HG03469 (cell line): ENCODE measurements at regions not wholly inside any gene's neighbourhood (a gene's known extent, or its start where the extent isn't known, plus 50 kb on each side); places are given as distances from the start of the nearest gene placed in this dataset.

Source experiments
- ATAC-seq: cut with Tn5 transposase; IDR thresholded peaks from one replicate; pipeline ENCODE4 v1.9.1; 2021; ENCODE audit warnings: mild to moderate bottlenecking, moderate library complexity, moderate number of reproducible peaks; ENCODE audit not compliant: unreplicated experiment

GRCh38 chr17:45679426-45679825 is 104.7 kb upstream of the CRHR1 start:
- no peak for ATAC-seq

GRCh38 chr17:45680360-45680759 is 103.8 kb upstream of the CRHR1 start:
- no peak for ATAC-seq

- no peak for ATAC-seq
Measured at GRCh38 chr17:45681706-45682105, 102.4 kb upstream of the CRHR1 start.

GRCh38 chr17:45686250-45686649 is 97.9 kb upstream of the CRHR1 start:
- ATAC-seq: no peak

- ATAC-seq: no peak
Measured at GRCh38 chr17:45687594-45687993, 96.5 kb upstream of the CRHR1 start.

- ATAC-seq: no peak
Measured at GRCh38 chr17:45688353-45688752, 95.8 kb upstream of the CRHR1 start.

- no peak for ATAC-seq
Measured at GRCh38 chr17:45688820-45689219, 95.3 kb upstream of the CRHR1 start.

- no peak for ATAC-seq
Measured at GRCh38 chr17:45689451-45689850, 94.7 kb upstream of the CRHR1 start.

GRCh38 chr17:45690625-45691275 is 93.4 kb upstream of the CRHR1 start:
- no peak for ATAC-seq

- no peak for ATAC-seq
Measured at GRCh38 chr17:45692661-45693060, 91.5 kb upstream of the CRHR1 start.

- no peak for ATAC-seq
Measured at GRCh38 chr17:45693792-45694191, 90.3 kb upstream of the CRHR1 start.

- ATAC-seq: no peak
Measured at GRCh38 chr17:45696442-45696841, 87.7 kb upstream of the CRHR1 start.

GRCh38 chr17:45697076-45697475 is 87.0 kb upstream of the CRHR1 start:
- ATAC-seq: no peak

GRCh38 chr17:45700171-45701090 is 83.7 kb upstream of the CRHR1 start:
- no peak for ATAC-seq

- no peak for ATAC-seq
Measured at GRCh38 chr17:45702666-45703266, 81.4 kb upstream of the CRHR1 start.

GRCh38 chr17:45703348-45703747 is 80.8 kb upstream of the CRHR1 start:
- ATAC-seq: no peak

- no peak for ATAC-seq
Measured at GRCh38 chr17:45703806-45704205, 80.3 kb upstream of the CRHR1 start.

- no peak for ATAC-seq
Measured at GRCh38 chr17:45704251-45704650, 79.9 kb upstream of the CRHR1 start.

GRCh38 chr17:45705123-45706009 is 78.8 kb upstream of the CRHR1 start:
- no peak for ATAC-seq

- no peak for ATAC-seq
Measured at GRCh38 chr17:45706033-45706432, 78.1 kb upstream of the CRHR1 start.
